HepG2 (cell line): ENCODE measurements at regions not wholly inside any gene's neighbourhood (a gene's known extent, or its start where the extent isn't known, plus 50 kb on each side); places are given as distances from the start of the nearest gene placed in this dataset.

Source experiments
- ATAC-seq: fragments of 200-7000 bp; cut with Tn5 transposase; 3 replicates; pipeline ENCODE4 v1.9.1; 2020; ENCODE audit warnings: mild to moderate bottlenecking, moderate library complexity
- BruUV-seq: library from RNA; stranded (reverse); fragments of 400-500 nt; replicated peaks from 2 replicates; lab custom pipeline; 2021; lab: Mats Ljungman, UMichigan
- CTCF ChIA-PET: fragments of 300-600 bp; formaldehyde crosslinking; extraction: SDS; loops from one replicate; lab custom pipeline; 2021; ENCODE audit warnings: low total read pairs, inconsistent platforms, low intra/inter-chr PET ratio; lab: Yijun Ruan, JAX
- POLR2A ChIA-PET: fragments of 350-600 bp; sonication (Branson Sonifier 250); formaldehyde crosslinking; loops from one replicate; lab custom pipeline; 2020; ENCODE audit warnings: antibody characterized with exemption, inconsistent platforms; lab: Yijun Ruan, JAX
- DNase-seq: peaks from one replicate; pipeline ENCODE4 v3.0.0-alpha.2; 2015; ENCODE audit warnings: low spot score
- FAIRE-seq: peaks from 3 replicates; lab custom pipeline; 2011; peaks lifted over from hg19 to GRCh38; lab: Jason Lieb, UNC
- H2AFZ ChIP-seq: one replicate; pipeline ENCODE4 v1.6.1; 2011; ENCODE audit warnings: low read length, inconsistent platforms
- H3K27ac ChIP-seq: fragments of 300-600 bp; 3 replicates; pipeline ENCODE4 v1.8.0; 2011; ENCODE audit warnings: mixed run types, mild to moderate bottlenecking, mixed read lengths, low read length, inconsistent platforms; ENCODE audit not compliant: insufficient read depth; ENCODE audit errors: extremely low read length
- H3K27me3 ChIP-seq, 2 experiments: fragments of 200-600 bp in 1 of 2; 2 replicates in 1 of 2; 3 replicates in 1 of 2; pipeline versions ENCODE4 v1.6.0 to v1.8.0; 2011; ENCODE audit warnings: low read length in 2 of 2, mild to moderate bottlenecking in 2 of 2, moderate library complexity in 2 of 2, inconsistent platforms in 1 of 2; ENCODE audit not compliant: insufficient read depth in 2 of 2, control insufficient read depth in 1 of 2
- H3K36me3 ChIP-seq, 2 experiments: fragments of 200-600 bp in 1 of 2; replicated peaks in 1 of 2; 2 replicates in 1 of 2; 3 replicates in 1 of 2; pipeline versions ENCODE4 v1.5.1 to v1.8.0; 2011; ENCODE audit warnings: low read length in 2 of 2, inconsistent platforms in 1 of 2; ENCODE audit not compliant: insufficient read depth in 2 of 2, control insufficient read depth in 1 of 2
- H3K4me1 ChIP-seq: 2 replicates; pipeline ENCODE4 v1.5.1; 2012; ENCODE audit warnings: low read length, inconsistent platforms; ENCODE audit not compliant: insufficient read depth
- H3K4me2 ChIP-seq: 2 replicates; pipeline ENCODE4 v1.6.0; 2011; ENCODE audit warnings: low read depth, low read length, inconsistent platforms
- H3K4me3 ChIP-seq, 3 experiments: fragments of 200-600 bp in 1 of 3; sonication (generic), shearing (Covaris generic) in 1 of 3; replicated peaks in 1 of 3; 2 replicates each; pipeline ENCODE4 v1.5.1; 2011 to 2016; ENCODE audit warnings: low read length in 3 of 3, inconsistent platforms in 2 of 3, low read depth in 2 of 3, mild to moderate bottlenecking in 2 of 3, control low read depth in 1 of 3, mixed read lengths in 1 of 3; ENCODE audit not compliant: insufficient read depth in 1 of 3
- H3K79me2 ChIP-seq: one replicate; pipeline ENCODE4 v1.6.1; 2011; ENCODE audit warnings: low read length, inconsistent platforms; ENCODE audit not compliant: insufficient read depth
- H3K9ac ChIP-seq: 2 replicates; pipeline ENCODE4 v1.6.0; 2011; ENCODE audit warnings: mild to moderate bottlenecking, low read depth, low read length, inconsistent platforms; ENCODE audit not compliant: insufficient read depth
- H3K9me3 ChIP-seq: 2 replicates; pipeline ENCODE4 v1.5.1; 2012; ENCODE audit warnings: mild to moderate bottlenecking, low read length
- H4K20me1 ChIP-seq: 2 replicates; pipeline ENCODE4 v1.6.0; 2011; ENCODE audit warnings: inconsistent platforms, mild to moderate bottlenecking, low read length, moderate library complexity; ENCODE audit not compliant: insufficient read depth
- ARNTL ChIP-seq: sonication (generic); formaldehyde crosslinking; IDR thresholded peaks from 2 replicates; pipeline ENCODE4 v1.4.0; 2020; ENCODE audit warnings: mild to moderate bottlenecking, missing genetic modification reagents
- FOXO1 ChIP-seq: sonication (generic); formaldehyde crosslinking; IDR thresholded peaks from 2 replicates; pipeline ENCODE4 v1.4.0; 2020; ENCODE audit warnings: missing genetic modification reagents
- FOXP4 ChIP-seq: sonication (generic); formaldehyde crosslinking; IDR thresholded peaks from 2 replicates; pipeline ENCODE4 v1.4.0; 2020; ENCODE audit warnings: missing genetic modification reagents
- SNAPC4 ChIP-seq: sonication (generic); formaldehyde crosslinking; IDR thresholded peaks from 2 replicates; pipeline ENCODE4 v1.4.0; 2020; ENCODE audit warnings: mild to moderate bottlenecking, missing genetic modification reagents
- TBL1XR1 ChIP-seq: fragments of 150-350 bp; IDR thresholded peaks from 2 replicates; pipeline ENCODE4 v1.6.1; 2014; ENCODE audit warnings: borderline replicate concordance, low read length; ENCODE audit not compliant: partially characterized antibody
- TBX3 ChIP-seq: fragments of 450-650 bp; IDR thresholded peaks from 2 replicates; pipeline ENCODE4 v1.6.1; 2017; ENCODE audit warnings: antibody characterized with exemption, mild to moderate bottlenecking, inconsistent platforms, borderline replicate concordance
- TRIM24 ChIP-seq: sonication (generic); formaldehyde crosslinking; IDR thresholded peaks from 2 replicates; pipeline ENCODE4 v1.8.0; 2022; ENCODE audit warnings: mild to moderate bottlenecking, missing genetic modification reagents
- ZNF552 ChIP-seq: sonication (generic); formaldehyde crosslinking; IDR thresholded peaks from 2 replicates; pipeline ENCODE4 v1.9.0; 2022; ENCODE audit warnings: missing genetic modification reagents, mild to moderate bottlenecking, borderline replicate concordance
- ZNF572 ChIP-seq: sonication (generic); formaldehyde crosslinking; IDR thresholded peaks from 2 replicates; pipeline ENCODE4 v1.5.1; 2020; ENCODE audit warnings: mild to moderate bottlenecking, missing genetic modification reagents
- ZNF609 ChIP-seq: sonication (generic); formaldehyde crosslinking; IDR thresholded peaks from 2 replicates; pipeline ENCODE4 v1.4.0; 2020; ENCODE audit warnings: mild to moderate bottlenecking, missing genetic modification reagents, borderline replicate concordance
- WGBS: methylation state at CpG from one replicate; pipeline ENCODE4 v1.1.6; 2017; ENCODE audit warnings: low lambda C conversion rate; 5-methylcytosine and 5-hydroxymethylcytosine counted together
- in situ Hi-C: cut with HindIII; loops from 2 replicates; pipeline ENCODE4 v1.10.0; 2017; ENCODE audit warnings: low pct_unique_long_range_greater_than_20kb; ENCODE audit not compliant: extremely low pct_ligation_motif_present
- intact Hi-C: fragments of 100-400 bp; cut with micrococcal nuclease; formaldehyde crosslinking; loops from one replicate; pipeline ENCODE4 v1.10.0; 2022; ENCODE audit not compliant: unreplicated experiment

GRCh38 chr4:138800421-138800820, 215.2 kb upstream of the NOCT start (continued):
- TF ChIP-seq SNAPC4 (CRISPR knock-in tag) = no peak
- TF ChIP-seq, all 625 proteins: peak for 0

- Histone ChIP-seq H3K9ac (no peak overlapping the region), H3K4me1 (no peaks in the 10 kb centered on the region), H4K20me1 (no peaks in the 10 kb centered on the region), H3K27ac (no peak overlapping the region), H3K27me3 (peaks cover 0 to 1% of the 10 kb centered on the region in 2 experiments; a peak in 1 of 5 replicates), H2AFZ (no peak overlapping the region), H3K4me3 (no peak overlapping the region), H3K9me3 (no peaks in the 10 kb centered on the region), H3K4me2 (no peak overlapping the region), H3K36me3 (no peaks in the 10 kb centered on the region), H3K79me2 (no peaks in the 10 kb centered on the region)
- POLR2A ChIA-PET = no interaction called here
- intact Hi-C loops = no loop called here
- TF ChIP-seq ZNF609 = no peak
- TF ChIP-seq TBL1XR1 = no peak
- TF ChIP-seq ARNTL (CRISPR knock-in tag) = no peak
- no peak for TF ChIP-seq FOXP4 (CRISPR knock-in tag)
- no peak for TF ChIP-seq ZNF552 (CRISPR knock-in tag)
- TF ChIP-seq FOXO1 = no peak
- TF ChIP-seq ZNF572 (CRISPR knock-in tag) = no peak
- TF ChIP-seq TBX3 = no peak
- TF ChIP-seq TRIM24 (CRISPR knock-in tag) = no peak
- WGBS = 4% methylated on average over 4 of the region's 4 CpGs
- in situ Hi-C loops = no loop called here
- no peak for ATAC-seq
- no peak for FAIRE-seq
- CTCF ChIA-PET = no interaction called here
- BruUV-seq = no TSS peak
- DNase-seq = no peak
Observed at GRCh38 chr4:138798404-138798803, 217.2 kb upstream of the NOCT start.
